OCI-LY1 (cell line): ENCODE measurements at regions not wholly inside any gene's neighbourhood (a gene's known extent, or its start where the extent isn't known, plus 50 kb on each side); places are given as distances from the start of the nearest gene placed in this dataset.

Source experiments
- H2AFZ ChIP-seq: fragments of 200-600 bp; sonication (generic), shearing (Covaris generic); 2 replicates; pipeline ENCODE4 v1.6.0; 2014; ENCODE audit warnings: antibody characterized with exemption, mild to moderate bottlenecking, low read length
- H3F3A ChIP-seq: fragments of 200-600 bp; sonication (generic), shearing (Covaris generic); 2 replicates; pipeline ENCODE4 v1.6.0; 2014; ENCODE audit warnings: mild to moderate bottlenecking, antibody characterized with exemption, low read length, moderate library complexity; ENCODE audit not compliant: insufficient read depth
- H3K27ac ChIP-seq: fragments of 200-600 bp; sonication (generic); 2 replicates; pipeline ENCODE4 v1.5.1; 2014; ENCODE audit warnings: low read length, mixed run types, mild to moderate bottlenecking, low read depth; ENCODE audit not compliant: poor library complexity, severe bottlenecking
- H3K27me3 ChIP-seq: fragments of 200-600 bp; sonication (generic); 2 replicates; pipeline ENCODE4 v1.6.0; 2014; ENCODE audit warnings: antibody characterized with exemption, mild to moderate bottlenecking, low read length, moderate library complexity; ENCODE audit not compliant: insufficient read depth
- H3K36me3 ChIP-seq: fragments of 200-600 bp; sonication (generic); 2 replicates; pipeline ENCODE4 v1.6.1; 2014; ENCODE audit warnings: mild to moderate bottlenecking, antibody characterized with exemption, low read length, moderate library complexity, mixed read lengths; ENCODE audit not compliant: insufficient read depth
- H3K4me1 ChIP-seq: fragments of 200-600 bp; sonication (generic); 2 replicates; pipeline ENCODE4 v1.5.1; 2014; ENCODE audit warnings: mild to moderate bottlenecking, low read length, moderate library complexity; ENCODE audit not compliant: insufficient read depth, severe bottlenecking
- H3K4me2 ChIP-seq: fragments of 200-600 bp; sonication (generic), shearing (Covaris generic); 2 replicates; pipeline ENCODE4 v1.6.1; 2014; ENCODE audit warnings: low read length
- H3K4me3 ChIP-seq: fragments of 200-600 bp; sonication (generic); 2 replicates; pipeline ENCODE4 v1.5.1; 2014; ENCODE audit warnings: low read length, low read depth, mild to moderate bottlenecking, mixed read lengths; ENCODE audit not compliant: poor library complexity, severe bottlenecking
- H3K79me2 ChIP-seq: fragments of 200-600 bp; shearing (Covaris generic); 2 replicates; pipeline ENCODE4 v1.6.1; 2016; ENCODE audit warnings: mixed run types, low read length, mixed read lengths; ENCODE audit not compliant: insufficient read depth
- H3K9ac ChIP-seq: fragments of 200-600 bp; sonication (generic), shearing (Covaris generic); 2 replicates; pipeline ENCODE4 v1.6.1; 2014; ENCODE audit warnings: mild to moderate bottlenecking, low read length, mixed read lengths
- H3K9me2 ChIP-seq: fragments of 200-600 bp; sonication (generic), shearing (Covaris generic); 2 replicates; pipeline ENCODE4 v1.6.1; 2014; ENCODE audit warnings: low read depth, mild to moderate bottlenecking, low read length, mixed read lengths
- H3K9me3 ChIP-seq: fragments of 200-600 bp; shearing (Covaris generic); 2 replicates; pipeline ENCODE4 v1.6.1; 2014; ENCODE audit warnings: low read length, mixed read lengths
- H4K20me1 ChIP-seq: fragments of 200-600 bp; sonication (generic), shearing (Covaris generic); 2 replicates; pipeline ENCODE4 v1.6.0; 2016; ENCODE audit warnings: mild to moderate bottlenecking, low read length; ENCODE audit not compliant: insufficient read depth
- CTCF ChIP-seq: fragments of 200-600 bp; sonication (generic), shearing (Covaris generic); IDR thresholded peaks from 2 replicates; pipeline ENCODE4 v1.5.1; 2017; ENCODE audit warnings: mild to moderate bottlenecking, antibody characterized with exemption, low read length, moderate library complexity, mixed read lengths
- EZH2 ChIP-seq: fragments of 200-600 bp; sonication (generic), shearing (Covaris generic); IDR thresholded peaks from 2 replicates; pipeline ENCODE4 v1.8.0; 2017; ENCODE audit warnings: borderline replicate concordance, mixed run types, mild to moderate bottlenecking, antibody characterized with exemption, low read length, moderate library complexity, mixed read lengths

GRCh38 chr5:36383942-36384341, 82.2 kb upstream of the RANBP3L start:
- Histone ChIP-seq H3K9me3 (no peaks in the 10 kb centered on the region), H3K79me2 (no peaks in the 10 kb centered on the region), H4K20me1 (no peaks in the 10 kb centered on the region), H3K4me2 (no peak overlapping the region), H3F3A (no peaks in the 10 kb centered on the region), H3K27me3 (no peaks in the 10 kb centered on the region), H3K27ac (no peak overlapping the region), H3K9ac (no peak overlapping the region), H2AFZ (no peak overlapping the region), H3K4me1 (no peaks in the 10 kb centered on the region), H3K36me3 (no peaks in the 10 kb centered on the region), H3K4me3 (no peak overlapping the region), H3K9me2 (no peaks in the 10 kb centered on the region)
- TF ChIP-seq CTCF (no peak), EZH2 (no peak)

- no peaks in the 10 kb centered on the region for H3K4me1 ChIP-seq
- H3F3A ChIP-seq: no peaks in the 10 kb centered on the region
- no peak overlapping the region for H3K27ac ChIP-seq
- H3K4me2 ChIP-seq: no peak overlapping the region
- H3K9ac ChIP-seq: no peak overlapping the region
- H3K27me3 ChIP-seq: no peaks in the 10 kb centered on the region
- H3K4me3 ChIP-seq: no peak overlapping the region
- H4K20me1 ChIP-seq: no peaks in the 10 kb centered on the region
- no peaks in the 10 kb centered on the region for H3K9me2 ChIP-seq
- TF ChIP-seq CTCF (no peak), EZH2 (no peak)
- H3K9me3 ChIP-seq: no peaks in the 10 kb centered on the region
- no peaks in the 10 kb centered on the region for H3K79me2 ChIP-seq
- no peaks in the 10 kb centered on the region for H3K36me3 ChIP-seq
- H2AFZ ChIP-seq: no peak overlapping the region
Measured at GRCh38 chr5:36384845-36385244, 83.1 kb upstream of the RANBP3L start.

GRCh38 chr5:36385495-36385894, 83.8 kb upstream of the RANBP3L start:
- no peaks in the 10 kb centered on the region for H3K9me3 ChIP-seq
- H3K4me2 ChIP-seq: no peak overlapping the region
- H3K9me2 ChIP-seq: no peaks in the 10 kb centered on the region
- H3K36me3 ChIP-seq: no peaks in the 10 kb centered on the region
- no peaks in the 10 kb centered on the region for H3F3A ChIP-seq
- H2AFZ ChIP-seq: no peak overlapping the region
- H3K27me3 ChIP-seq: no peaks in the 10 kb centered on the region
- no peaks in the 10 kb centered on the region for H3K4me1 ChIP-seq
- no peak for TF ChIP-seq CTCF
- TF ChIP-seq EZH2: no peak
- H3K4me3 ChIP-seq: no peak overlapping the region
- H3K79me2 ChIP-seq: no peaks in the 10 kb centered on the region
- H3K27ac ChIP-seq: no peak overlapping the region
- H3K9ac ChIP-seq: no peak overlapping the region
- H4K20me1 ChIP-seq: no peaks in the 10 kb centered on the region
